ENCODE measurements at regions not wholly inside any gene's neighbourhood (a gene's known extent, or its start where the extent isn't known, plus 50 kb on each side); places are given as distances from the start of the nearest gene placed in this dataset.

DNA sequence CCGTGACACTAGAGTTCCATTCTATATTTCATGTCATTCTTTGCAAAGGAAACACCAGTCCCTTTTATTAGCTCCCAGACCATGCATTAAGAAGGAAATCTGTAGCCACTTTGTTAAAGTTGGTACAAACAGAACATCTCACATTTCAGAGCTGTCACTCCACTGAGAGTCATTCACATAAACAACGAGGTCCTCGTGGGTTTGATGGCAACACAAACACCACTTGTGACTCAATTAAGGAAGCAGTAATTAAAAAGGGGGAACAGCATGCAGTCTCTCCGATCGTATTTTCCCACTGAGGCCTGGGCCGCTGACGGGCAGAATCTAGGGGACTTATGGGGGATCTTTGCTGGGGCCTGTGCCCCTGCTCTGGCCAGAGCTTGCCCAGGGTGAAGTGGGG, 94.2 kb upstream of the ZNF618 start:
- Histone ChIP-seq H2AFZ (ENCODE audit: low read depth, low read length) (no peak overlapping the region), H3K27ac (ENCODE audit: low read length) (no peak overlapping the region), H3K9me2 (ENCODE audit: insufficient read depth, low read length) (no peaks in the 10 kb centered on the region), H3K4me2 (ENCODE audit: low read length) (no peak overlapping the region), H3K9me3 (ENCODE audit: low read length) (no peaks in the 10 kb centered on the region), H3K36me3 (ENCODE audit: insufficient read depth, low read length) (no peaks in the 10 kb centered on the region), H3F3A (ENCODE audit: insufficient read depth, low read length, poor library complexity, severe bottlenecking) (no peaks in the 10 kb centered on the region), H3K27me3 (ENCODE audit: insufficient read depth, low read depth, low read length) (no peaks in the 10 kb centered on the region), H3K9ac (ENCODE audit: low read length) (no peak overlapping the region), H4K20me1 (ENCODE audit: insufficient read depth) (no peaks in the 10 kb centered on the region), H3K4me3 (ENCODE audit: low read length) (no peak overlapping the region), H3K79me2 (replicated peaks; ENCODE audit: insufficient read depth, low read length) (no peaks in the 10 kb centered on the region)
- TF ChIP-seq, protein P1, sequence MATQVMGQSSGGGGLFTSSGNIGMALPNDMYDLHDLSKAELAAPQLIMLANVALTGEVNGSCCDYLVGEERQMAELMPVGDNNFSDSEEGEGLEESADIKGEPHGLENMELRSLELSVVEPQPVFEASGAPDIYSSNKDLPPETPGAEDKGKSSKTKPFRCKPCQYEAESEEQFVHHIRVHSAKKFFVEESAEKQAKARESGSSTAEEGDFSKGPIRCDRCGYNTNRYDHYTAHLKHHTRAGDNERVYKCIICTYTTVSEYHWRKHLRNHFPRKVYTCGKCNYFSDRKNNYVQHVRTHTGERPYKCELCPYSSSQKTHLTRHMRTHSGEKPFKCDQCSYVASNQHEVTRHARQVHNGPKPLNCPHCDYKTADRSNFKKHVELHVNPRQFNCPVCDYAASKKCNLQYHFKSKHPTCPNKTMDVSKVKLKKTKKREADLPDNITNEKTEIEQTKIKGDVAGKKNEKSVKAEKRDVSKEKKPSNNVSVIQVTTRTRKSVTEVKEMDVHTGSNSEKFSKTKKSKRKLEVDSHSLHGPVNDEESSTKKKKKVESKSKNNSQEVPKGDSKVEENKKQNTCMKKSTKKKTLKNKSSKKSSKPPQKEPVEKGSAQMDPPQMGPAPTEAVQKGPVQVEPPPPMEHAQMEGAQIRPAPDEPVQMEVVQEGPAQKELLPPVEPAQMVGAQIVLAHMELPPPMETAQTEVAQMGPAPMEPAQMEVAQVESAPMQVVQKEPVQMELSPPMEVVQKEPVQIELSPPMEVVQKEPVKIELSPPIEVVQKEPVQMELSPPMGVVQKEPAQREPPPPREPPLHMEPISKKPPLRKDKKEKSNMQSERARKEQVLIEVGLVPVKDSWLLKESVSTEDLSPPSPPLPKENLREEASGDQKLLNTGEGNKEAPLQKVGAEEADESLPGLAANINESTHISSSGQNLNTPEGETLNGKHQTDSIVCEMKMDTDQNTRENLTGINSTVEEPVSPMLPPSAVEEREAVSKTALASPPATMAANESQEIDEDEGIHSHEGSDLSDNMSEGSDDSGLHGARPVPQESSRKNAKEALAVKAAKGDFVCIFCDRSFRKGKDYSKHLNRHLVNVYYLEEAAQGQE (IDR thresholded peaks at IDR 0.05; ENCODE audit: borderline replicate concordance), result no peak
- TF ChIP-seq, protein P2, sequence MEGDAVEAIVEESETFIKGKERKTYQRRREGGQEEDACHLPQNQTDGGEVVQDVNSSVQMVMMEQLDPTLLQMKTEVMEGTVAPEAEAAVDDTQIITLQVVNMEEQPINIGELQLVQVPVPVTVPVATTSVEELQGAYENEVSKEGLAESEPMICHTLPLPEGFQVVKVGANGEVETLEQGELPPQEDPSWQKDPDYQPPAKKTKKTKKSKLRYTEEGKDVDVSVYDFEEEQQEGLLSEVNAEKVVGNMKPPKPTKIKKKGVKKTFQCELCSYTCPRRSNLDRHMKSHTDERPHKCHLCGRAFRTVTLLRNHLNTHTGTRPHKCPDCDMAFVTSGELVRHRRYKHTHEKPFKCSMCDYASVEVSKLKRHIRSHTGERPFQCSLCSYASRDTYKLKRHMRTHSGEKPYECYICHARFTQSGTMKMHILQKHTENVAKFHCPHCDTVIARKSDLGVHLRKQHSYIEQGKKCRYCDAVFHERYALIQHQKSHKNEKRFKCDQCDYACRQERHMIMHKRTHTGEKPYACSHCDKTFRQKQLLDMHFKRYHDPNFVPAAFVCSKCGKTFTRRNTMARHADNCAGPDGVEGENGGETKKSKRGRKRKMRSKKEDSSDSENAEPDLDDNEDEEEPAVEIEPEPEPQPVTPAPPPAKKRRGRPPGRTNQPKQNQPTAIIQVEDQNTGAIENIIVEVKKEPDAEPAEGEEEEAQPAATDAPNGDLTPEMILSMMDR (IDR thresholded peaks at IDR 0.05; ENCODE audit: poor library complexity, severe bottlenecking), result no peak
- no peak for TF ChIP-seq POLR2AphosphoS5 (IDR thresholded peaks at IDR 0.05)
- no peak for TF ChIP-seq EZH2 (IDR thresholded peaks at IDR 0.05; ENCODE audit: borderline replicate concordance, insufficient read depth, low read length, poor library complexity, severe bottlenecking)
- no peak for TF ChIP-seq MXI1 (conservative IDR thresholded peaks at IDR 0.05; ENCODE audit: poor library complexity, severe bottlenecking)
- no peak for TF ChIP-seq RAD21 (conservative IDR thresholded peaks at IDR 0.05)
- TF ChIP-seq SMC3 (conservative IDR thresholded peaks at IDR 0.05; ENCODE audit: poor library complexity), result no peak
- no peak for TF ChIP-seq EP300 (conservative IDR thresholded peaks at IDR 0.05; ENCODE audit: poor library complexity, severe bottlenecking)
- TF ChIP-seq TAF1 (IDR thresholded peaks at IDR 0.05; ENCODE audit: low read depth), result no peak

DNA sequence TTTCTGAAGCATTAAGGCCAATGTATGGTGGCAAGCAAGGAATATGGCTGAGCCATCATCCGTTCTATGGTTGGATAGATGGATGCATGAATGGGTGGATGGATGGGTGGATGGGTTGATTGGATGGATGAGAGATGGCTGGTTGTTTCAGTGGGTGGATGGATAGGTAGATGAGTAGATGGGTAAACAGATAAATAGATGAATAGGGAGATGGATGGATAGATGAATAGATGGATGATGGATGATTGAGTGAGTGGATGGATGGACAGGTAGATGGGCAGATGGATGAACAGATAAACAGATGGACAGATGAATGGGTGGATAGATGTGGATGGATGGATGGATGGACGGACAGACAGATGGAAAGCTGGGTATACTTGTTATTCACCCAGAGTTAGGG, 92.6 kb upstream of the ZNF618 start:
- TF ChIP-seq, protein P2 (IDR thresholded peaks at IDR 0.05; ENCODE audit: poor library complexity, severe bottlenecking), result no peak
- TF ChIP-seq RAD21 (conservative IDR thresholded peaks at IDR 0.05), result no peak
- TF ChIP-seq TAF1 (IDR thresholded peaks at IDR 0.05; ENCODE audit: low read depth), result no peak
- TF ChIP-seq SMC3 (conservative IDR thresholded peaks at IDR 0.05; ENCODE audit: poor library complexity), result no peak
- TF ChIP-seq, protein P1 (IDR thresholded peaks at IDR 0.05; ENCODE audit: borderline replicate concordance), result no peak
- TF ChIP-seq EP300 (conservative IDR thresholded peaks at IDR 0.05; ENCODE audit: poor library complexity, severe bottlenecking), result no peak
- TF ChIP-seq EZH2 (IDR thresholded peaks at IDR 0.05; ENCODE audit: borderline replicate concordance, insufficient read depth, low read length, poor library complexity, severe bottlenecking), result no peak
- TF ChIP-seq POLR2AphosphoS5 (IDR thresholded peaks at IDR 0.05), result no peak
- no peak for TF ChIP-seq MXI1 (conservative IDR thresholded peaks at IDR 0.05; ENCODE audit: poor library complexity, severe bottlenecking)

More for the DNA sequence above, 92.6 kb upstream of the ZNF618 start:
- Histone ChIP-seq H3K36me3 (ENCODE audit: insufficient read depth, low read length) (no peaks in the 10 kb centered on the region), H3K9ac (ENCODE audit: low read length) (no peak overlapping the region), H3K4me2 (ENCODE audit: low read length) (no peak overlapping the region), H2AFZ (ENCODE audit: low read depth, low read length) (no peak overlapping the region), H3K9me2 (ENCODE audit: insufficient read depth, low read length) (no peaks in the 10 kb centered on the region), H3F3A (ENCODE audit: insufficient read depth, low read length, poor library complexity, severe bottlenecking) (no peaks in the 10 kb centered on the region), H3K4me3 (ENCODE audit: low read length) (no peak overlapping the region), H4K20me1 (ENCODE audit: insufficient read depth) (no peaks in the 10 kb centered on the region), H3K9me3 (ENCODE audit: low read length) (no peaks in the 10 kb centered on the region), H3K27ac (ENCODE audit: low read length) (no peak overlapping the region), H3K79me2 (replicated peaks; ENCODE audit: insufficient read depth, low read length) (no peaks in the 10 kb centered on the region), H3K27me3 (ENCODE audit: insufficient read depth, low read depth, low read length) (no peaks in the 10 kb centered on the region)

All from neural cell (in vitro differentiated cells).